ENCODE measurements at regions not wholly inside any gene's neighbourhood (a gene's known extent, or its start where the extent isn't known, plus 50 kb on each side); places are given as distances from the start of the nearest gene placed in this dataset.

- TF ChIP-seq POLR2AphosphoS5 (IDR thresholded peaks at IDR 0.05; ENCODE audit: borderline replicate concordance, low read depth, low read length) (no peak), EZH2 (IDR thresholded peaks at IDR 0.05) (no peak), FOXP2 (optimal IDR thresholded peaks at IDR 0.05; ENCODE audit: control extremely low read depth, extremely low read length, insufficient read depth) (no peak)
- no peak overlapping the region for H3K27ac ChIP-seq
- H3K9me3 ChIP-seq (ENCODE audit: low read depth, low read length), result no peaks in the 10 kb centered on the region
- no peak overlapping the region for H3K4me3 ChIP-seq
- no peak overlapping the region for H3K9ac ChIP-seq (ENCODE audit: insufficient read length)
- DNase-seq (ENCODE audit: low read depth, low spot score), result no peak
- H3K36me3 ChIP-seq (ENCODE audit: insufficient read depth, low read length), result no peaks in the 10 kb centered on the region
These were observed 64.0 kb upstream of the CHRM3 start for GRCh38 chr1:239322369-239322768.

DNA sequence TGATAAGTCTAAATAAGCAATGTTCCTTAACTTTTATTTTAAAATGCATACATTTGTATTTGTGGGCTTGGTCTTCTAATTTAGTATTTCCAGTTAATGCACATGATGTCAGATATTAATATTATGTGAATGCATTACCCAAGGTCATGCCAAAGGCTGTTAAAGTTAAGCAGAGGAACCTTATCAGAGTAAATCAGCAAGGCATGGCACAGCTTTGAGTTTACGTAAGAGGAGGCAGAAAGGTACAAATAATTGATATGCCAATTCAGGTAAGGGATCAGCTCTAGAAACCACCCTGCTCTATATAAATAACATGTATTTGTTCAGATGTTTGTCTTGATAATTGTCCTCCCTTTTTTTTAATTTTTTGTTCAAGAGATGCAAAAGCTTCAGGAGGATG is 64.5 kb upstream of the CHRM3 start:
- no peak for DNase-seq (ENCODE audit: low read depth, low spot score)
- Histone ChIP-seq H3K36me3 (ENCODE audit: insufficient read depth, low read length) (no peaks in the 10 kb centered on the region), H3K9ac (ENCODE audit: insufficient read length) (no peak overlapping the region), H3K4me3 (no peak overlapping the region), H3K9me3 (ENCODE audit: low read depth, low read length) (no peaks in the 10 kb centered on the region), H3K27ac (no peak overlapping the region)
- TF ChIP-seq FOXP2 (optimal IDR thresholded peaks at IDR 0.05; ENCODE audit: control extremely low read depth, extremely low read length, insufficient read depth) (no peak), POLR2AphosphoS5 (IDR thresholded peaks at IDR 0.05; ENCODE audit: borderline replicate concordance, low read depth, low read length) (no peak), EZH2 (IDR thresholded peaks at IDR 0.05) (no peak)

GRCh38 chr1:239317948-239318347 is 68.4 kb upstream of the CHRM3 start:
- no peak for TF ChIP-seq EZH2 (IDR thresholded peaks at IDR 0.05)
- no peaks in the 10 kb centered on the region for H3K9me3 ChIP-seq (ENCODE audit: low read depth, low read length)
- H3K36me3 ChIP-seq (ENCODE audit: insufficient read depth, low read length), result no peaks in the 10 kb centered on the region
- H3K9ac ChIP-seq (ENCODE audit: insufficient read length), result no peak overlapping the region
- no peak overlapping the region for H3K27ac ChIP-seq
- no peak overlapping the region for H3K4me3 ChIP-seq
- DNase-seq (ENCODE audit: low read depth, low spot score), result no peak

DNA sequence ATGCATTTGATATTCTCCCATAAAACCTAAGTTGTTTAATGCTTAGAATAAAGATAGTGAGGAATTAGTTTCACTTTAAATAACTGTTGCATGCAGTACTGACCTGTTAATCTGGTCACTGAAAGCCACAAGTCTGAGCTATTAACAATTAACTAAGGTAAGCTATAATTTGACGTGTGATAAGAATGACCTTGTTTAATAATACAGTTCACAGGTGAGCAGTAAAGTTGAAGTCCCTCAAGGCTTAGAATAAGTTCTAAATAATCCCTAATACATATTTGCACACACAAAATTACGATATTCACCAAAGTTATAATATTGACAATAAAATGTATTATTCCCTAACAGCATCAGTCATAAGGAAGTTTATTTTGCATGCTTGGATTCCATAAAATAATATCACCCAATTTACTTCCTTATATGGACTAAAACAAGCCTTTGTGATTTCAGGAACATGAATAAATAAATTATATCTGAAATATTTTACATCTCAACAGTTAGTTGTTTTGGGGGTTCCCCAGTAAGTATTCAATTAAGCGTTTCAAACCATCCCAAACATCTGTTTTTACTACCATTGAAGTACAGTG is 70.6 kb upstream of the CHRM3 start:
- TF ChIP-seq POLR2AphosphoS5 (IDR thresholded peaks at IDR 0.05; ENCODE audit: borderline replicate concordance, low read depth, low read length) (no peak), EZH2 (IDR thresholded peaks at IDR 0.05) (no peak), FOXP2 (optimal IDR thresholded peaks at IDR 0.05; ENCODE audit: control extremely low read depth, extremely low read length, insufficient read depth) (no peak)
- H3K9ac ChIP-seq (ENCODE audit: insufficient read length), result no peak overlapping the region
- no peak overlapping the region for H3K27ac ChIP-seq
- no peak for DNase-seq (ENCODE audit: low read depth, low spot score)
- H3K9me3 ChIP-seq (ENCODE audit: low read depth, low read length), result no peaks in the 10 kb centered on the region
- no peaks in the 10 kb centered on the region for H3K36me3 ChIP-seq (ENCODE audit: insufficient read depth, low read length)
- no peak overlapping the region for H3K4me3 ChIP-seq

DNA sequence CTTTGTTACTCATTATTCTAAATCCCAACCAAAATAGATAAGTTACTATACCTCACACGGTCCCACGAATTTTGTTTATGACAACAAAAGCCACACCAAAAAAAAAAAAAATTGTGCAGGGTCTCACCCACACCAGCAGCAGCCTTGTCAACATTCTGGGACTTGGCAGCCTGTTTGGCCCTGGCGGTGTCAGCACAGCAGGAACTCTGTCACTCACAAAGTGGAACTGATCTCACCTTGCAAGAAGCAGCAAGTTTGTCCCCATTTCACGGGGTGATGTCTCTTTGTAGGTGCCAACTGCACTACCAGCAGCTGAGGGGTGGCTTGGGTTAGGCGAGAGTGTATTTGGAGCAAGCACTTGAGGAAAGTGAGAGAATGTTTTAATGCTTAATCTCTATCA is 75.0 kb upstream of the CHRM3 start:
- Histone ChIP-seq H3K9me3 (ENCODE audit: low read depth, low read length) (no peaks in the 10 kb centered on the region), H3K9ac (ENCODE audit: insufficient read length) (no peak overlapping the region), H3K27ac (no peak overlapping the region), H3K4me3 (no peak overlapping the region), H3K36me3 (ENCODE audit: insufficient read depth, low read length) (no peaks in the 10 kb centered on the region)
- TF ChIP-seq EZH2 (IDR thresholded peaks at IDR 0.05) (no peak), FOXP2 (optimal IDR thresholded peaks at IDR 0.05; ENCODE audit: control extremely low read depth, extremely low read length, insufficient read depth) (no peak), POLR2AphosphoS5 (IDR thresholded peaks at IDR 0.05; ENCODE audit: borderline replicate concordance, low read depth, low read length) (no peak)
- DNase-seq (ENCODE audit: low read depth, low spot score), result no peak

GRCh38 chr1:239308701-239309333 is 77.6 kb upstream of the CHRM3 start:
- H3K9ac ChIP-seq (ENCODE audit: insufficient read length), result no peak overlapping the region
- H3K9me3 ChIP-seq (ENCODE audit: low read depth, low read length), result no peaks in the 10 kb centered on the region
- no peak for DNase-seq (ENCODE audit: low read depth, low spot score)
- H3K4me3 ChIP-seq, result no peak overlapping the region
- H3K27ac ChIP-seq, result no peak overlapping the region
- no peaks in the 10 kb centered on the region for H3K36me3 ChIP-seq (ENCODE audit: insufficient read depth, low read length)
- TF ChIP-seq FOXP2 (optimal IDR thresholded peaks at IDR 0.05; ENCODE audit: control extremely low read depth, extremely low read length, insufficient read depth), result no peak
- TF ChIP-seq POLR2AphosphoS5 (IDR thresholded peaks at IDR 0.05; ENCODE audit: borderline replicate concordance, low read depth, low read length), result no peak
- TF ChIP-seq EZH2 (IDR thresholded peaks at IDR 0.05), result no peak

GRCh38 chr1:239307886-239308285 is 78.5 kb upstream of the CHRM3 start:
- no peaks in the 10 kb centered on the region for H3K9me3 ChIP-seq (ENCODE audit: low read depth, low read length)
- H3K27ac ChIP-seq, result no peak overlapping the region
- H3K36me3 ChIP-seq (ENCODE audit: insufficient read depth, low read length), result no peaks in the 10 kb centered on the region
- DNase-seq (ENCODE audit: low read depth, low spot score), result no peak
- H3K4me3 ChIP-seq, result no peak overlapping the region
- TF ChIP-seq FOXP2 (optimal IDR thresholded peaks at IDR 0.05; ENCODE audit: control extremely low read depth, extremely low read length, insufficient read depth) (no peak), EZH2 (IDR thresholded peaks at IDR 0.05) (no peak), POLR2AphosphoS5 (IDR thresholded peaks at IDR 0.05; ENCODE audit: borderline replicate concordance, low read depth, low read length) (no peak)
- H3K9ac ChIP-seq (ENCODE audit: insufficient read length), result no peak overlapping the region

DNA sequence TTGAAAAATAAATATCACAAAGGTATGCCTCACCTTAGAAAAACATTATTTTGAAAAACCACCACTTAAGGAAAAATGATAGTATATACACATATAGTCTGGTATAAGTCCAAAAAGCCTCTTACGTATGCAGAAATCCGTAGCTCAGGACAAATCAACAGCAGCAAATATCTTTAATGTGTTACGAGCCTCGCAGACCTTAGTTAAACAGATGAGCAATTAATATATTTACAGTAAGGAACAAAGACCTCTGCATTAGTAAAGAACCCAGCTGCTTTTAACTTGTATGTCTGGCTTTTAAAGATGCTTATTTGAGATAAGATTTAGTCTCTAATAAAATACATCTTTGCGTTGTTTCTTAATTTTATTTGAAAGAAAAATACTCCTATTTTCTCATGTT is 79.9 kb upstream of the CHRM3 start:
- Histone ChIP-seq H3K27ac (no peak overlapping the region), H3K36me3 (ENCODE audit: insufficient read depth, low read length) (no peaks in the 10 kb centered on the region), H3K9me3 (ENCODE audit: low read depth, low read length) (no peaks in the 10 kb centered on the region), H3K9ac (ENCODE audit: insufficient read length) (no peak overlapping the region), H3K4me3 (no peak overlapping the region)
- no peak for DNase-seq (ENCODE audit: low read depth, low spot score)
- TF ChIP-seq EZH2 (IDR thresholded peaks at IDR 0.05), result no peak
- no peak for TF ChIP-seq POLR2AphosphoS5 (IDR thresholded peaks at IDR 0.05; ENCODE audit: borderline replicate concordance, low read depth, low read length)
- no peak for TF ChIP-seq FOXP2 (optimal IDR thresholded peaks at IDR 0.05; ENCODE audit: control extremely low read depth, extremely low read length, insufficient read depth)

GRCh38 chr1:239303289-239303688 is 83.1 kb upstream of the CHRM3 start:
- Histone ChIP-seq H3K27ac (no peak overlapping the region), H3K9me3 (ENCODE audit: low read depth, low read length) (no peaks in the 10 kb centered on the region), H3K4me3 (no peak overlapping the region), H3K36me3 (ENCODE audit: insufficient read depth, low read length) (no peaks in the 10 kb centered on the region), H3K9ac (ENCODE audit: insufficient read length) (no peak overlapping the region)
- TF ChIP-seq EZH2 (IDR thresholded peaks at IDR 0.05) (no peak), FOXP2 (optimal IDR thresholded peaks at IDR 0.05; ENCODE audit: control extremely low read depth, extremely low read length, insufficient read depth) (no peak), POLR2AphosphoS5 (IDR thresholded peaks at IDR 0.05; ENCODE audit: borderline replicate concordance, low read depth, low read length) (no peak)
- no peak for DNase-seq (ENCODE audit: low read depth, low spot score)

Measured in SK-N-MC (cell line).